Astrocyte (in vitro differentiated cells and primary cell): ENCODE measurements at regions not wholly inside any gene's neighbourhood (a gene's known extent, or its start where the extent isn't known, plus 50 kb on each side); places are given as distances from the start of the nearest gene placed in this dataset.

Experiments
- DNase-seq: peaks from one replicate; pipeline ENCODE4 v3.0.0-alpha.2; 2010; ENCODE audit warnings: low read depth
- FAIRE-seq: peaks from 2 replicates; lab custom pipeline; 2011; peaks lifted over from hg19 to GRCh38; lab: Jason Lieb, UNC
- H2AFZ ChIP-seq: 2 replicates; pipeline ENCODE4 v1.6.0; 2012; ENCODE audit warnings: low read depth, low read length, inconsistent platforms
- H3K27ac ChIP-seq: 2 replicates; pipeline ENCODE4 v1.5.1; 2011; ENCODE audit warnings: low read depth, low read length, inconsistent platforms
- H3K27me3 ChIP-seq: 2 replicates; pipeline ENCODE4 v1.6.0; 2011; ENCODE audit warnings: low read length, inconsistent platforms; ENCODE audit not compliant: insufficient read depth
- H3K36me3 ChIP-seq: 2 replicates; pipeline ENCODE4 v1.5.1; 2011; ENCODE audit warnings: low read length, inconsistent platforms; ENCODE audit not compliant: insufficient read depth
- H3K4me1 ChIP-seq: 2 replicates; pipeline ENCODE4 v1.5.1; 2011; ENCODE audit warnings: low read length, inconsistent platforms; ENCODE audit not compliant: insufficient read depth
- H3K4me2 ChIP-seq: 2 replicates; pipeline ENCODE4 v1.6.0; 2012; ENCODE audit warnings: low read length, inconsistent platforms
- H3K4me3 ChIP-seq: 2 replicates; pipeline ENCODE4 v1.5.1; 2011; ENCODE audit warnings: low read depth, mild to moderate bottlenecking, low read length, inconsistent platforms; ENCODE audit not compliant: insufficient read depth
- H3K79me2 ChIP-seq: 2 replicates; pipeline ENCODE4 v1.6.0; 2012; ENCODE audit warnings: mild to moderate bottlenecking, low read length, inconsistent platforms; ENCODE audit not compliant: insufficient read depth
- H3K9ac ChIP-seq: 2 replicates; pipeline ENCODE4 v1.6.0; 2012; ENCODE audit warnings: mild to moderate bottlenecking, low read length, inconsistent platforms
- H3K9me3 ChIP-seq: 2 replicates; pipeline ENCODE4 v1.5.1; 2012; ENCODE audit warnings: low read depth, mild to moderate bottlenecking, low read length, inconsistent platforms; ENCODE audit not compliant: insufficient read depth
- H4K20me1 ChIP-seq: 2 replicates; pipeline ENCODE4 v1.6.0; 2012; ENCODE audit warnings: low read length, inconsistent platforms; ENCODE audit not compliant: insufficient read depth
- H3K27ac Mint-ChIP-seq: one replicate; pipeline ENCODE4 v1.8.0; 2021; ENCODE audit warnings: mild to moderate bottlenecking, mixed read lengths; ENCODE audit not compliant: unreplicated experiment
- H3K27me3 Mint-ChIP-seq: one replicate; pipeline ENCODE4 v1.8.0; 2021; ENCODE audit warnings: low read depth, mixed read lengths; ENCODE audit not compliant: unreplicated experiment
- H3K36me3 Mint-ChIP-seq: one replicate; pipeline ENCODE4 v1.8.0; 2021; ENCODE audit warnings: low read depth, mixed read lengths; ENCODE audit not compliant: unreplicated experiment
- H3K4me1 Mint-ChIP-seq: one replicate; pipeline ENCODE4 v1.8.0; 2021; ENCODE audit warnings: low read depth, mixed read lengths; ENCODE audit not compliant: unreplicated experiment
- H3K4me3 Mint-ChIP-seq: one replicate; pipeline ENCODE4 v1.8.0; 2021; ENCODE audit warnings: mild to moderate bottlenecking, moderate library complexity, mixed read lengths; ENCODE audit not compliant: unreplicated experiment
- H3K9me3 Mint-ChIP-seq: one replicate; pipeline ENCODE4 v1.8.0; 2021; ENCODE audit warnings: mild to moderate bottlenecking, mixed read lengths; ENCODE audit not compliant: unreplicated experiment
- CTCF ChIP-seq: IDR thresholded peaks from 2 replicates; pipeline ENCODE4 v1.5.1; 2011; ENCODE audit warnings: low read depth, mild to moderate bottlenecking, inconsistent platforms, low read length, moderate library complexity; ENCODE audit not compliant: insufficient read depth
- EZH2 ChIP-seq: IDR thresholded peaks from 2 replicates; pipeline ENCODE4 v1.6.1; 2012; ENCODE audit warnings: mild to moderate bottlenecking, low read length, inconsistent platforms; ENCODE audit not compliant: insufficient read depth

DNA sequence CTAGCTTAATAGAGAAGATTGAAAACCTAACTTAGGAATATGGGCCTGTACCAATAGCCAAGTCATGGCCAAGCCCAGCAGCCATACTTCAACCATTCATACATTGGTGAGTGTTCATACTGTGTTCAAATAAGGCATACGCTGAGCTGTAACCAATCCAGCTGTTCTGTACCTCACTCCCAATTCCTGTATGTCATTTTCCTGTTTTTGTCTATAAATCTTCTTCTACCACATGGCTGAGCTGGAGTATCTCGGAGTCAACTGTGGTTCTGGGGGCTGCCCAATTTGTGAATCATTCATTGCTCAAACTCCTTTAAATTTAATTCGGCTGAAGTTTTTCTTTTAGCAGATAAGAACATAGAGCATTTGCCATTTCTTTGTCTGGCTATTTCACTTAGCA lies 195.3 kb upstream of the ANKRD50 start:
- H3K4me2 ChIP-seq, result no peak overlapping the region
- DNase-seq (peak; percentile 96), FAIRE-seq (no peak)
- no peaks in the 10 kb centered on the region for H3K4me1 ChIP-seq
- H3K36me3 ChIP-seq, result no peaks in the 10 kb centered on the region
- no peak overlapping the region for H3K27ac ChIP-seq
- no peaks in the 10 kb centered on the region for H3K79me2 ChIP-seq
- no peak overlapping the region for H3K4me3 ChIP-seq
- H3K27me3 ChIP-seq, result no peaks in the 10 kb centered on the region
- H2AFZ ChIP-seq, result no peak overlapping the region
- no peak overlapping the region for H3K27ac Mint-ChIP-seq
- H3K4me3 Mint-ChIP-seq, result no peak overlapping the region
- no peaks in the 10 kb centered on the region for H3K4me1 Mint-ChIP-seq
- H4K20me1 ChIP-seq, result no peaks in the 10 kb centered on the region
- TF ChIP-seq CTCF (no peak), EZH2 (no peak)
- H3K9ac ChIP-seq, result no peak overlapping the region
- peaks cover 9% of the 10 kb centered on the region for H3K9me3 Mint-ChIP-seq
- no peaks in the 10 kb centered on the region for H3K36me3 Mint-ChIP-seq
- H3K9me3 ChIP-seq, result no peaks in the 10 kb centered on the region
- H3K27me3 Mint-ChIP-seq, result no peaks in the 10 kb centered on the region

DNA sequence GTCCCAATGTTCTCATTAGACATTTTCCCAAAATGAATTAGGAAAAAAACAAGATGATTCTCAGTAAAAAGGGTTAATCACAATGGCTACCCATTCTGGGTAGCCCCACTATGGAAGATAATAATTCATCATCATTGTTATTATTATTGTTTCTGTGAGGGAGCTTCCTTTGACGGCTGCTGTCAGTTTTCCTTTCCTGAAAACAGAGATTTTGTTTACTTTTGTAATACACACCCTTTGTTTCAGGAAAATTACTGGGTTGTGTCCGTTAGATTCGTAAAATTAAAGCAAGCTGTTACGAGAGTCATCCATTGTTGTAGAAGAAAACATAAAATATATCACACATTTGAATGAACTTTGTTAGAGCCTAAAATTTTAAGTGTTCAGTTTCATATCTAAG lies 192.9 kb upstream of the ANKRD50 start:
- H3K36me3 ChIP-seq, result no peaks in the 10 kb centered on the region
- H3K4me2 ChIP-seq, result no peak overlapping the region
- no peak overlapping the region for H3K4me3 ChIP-seq
- H3K9me3 ChIP-seq, result no peaks in the 10 kb centered on the region
- H2AFZ ChIP-seq, result no peak overlapping the region
- Mint-ChIP-seq H3K27me3 (no peaks in the 10 kb centered on the region), H3K27ac (no peak overlapping the region), H3K4me1 (no peaks in the 10 kb centered on the region), H3K36me3 (no peaks in the 10 kb centered on the region), H3K9me3 (no peaks in the 10 kb centered on the region), H3K4me3 (no peak overlapping the region)
- H3K9ac ChIP-seq, result no peak overlapping the region
- H3K27ac ChIP-seq, result no peak overlapping the region
- FAIRE-seq, result no peak
- H3K79me2 ChIP-seq, result no peaks in the 10 kb centered on the region
- TF ChIP-seq EZH2, result no peak
- TF ChIP-seq CTCF, result no peak
- DNase-seq, result no peak
- no peaks in the 10 kb centered on the region for H3K27me3 ChIP-seq
- H4K20me1 ChIP-seq, result no peaks in the 10 kb centered on the region
- no peaks in the 10 kb centered on the region for H3K4me1 ChIP-seq

- FAIRE-seq, result no peak
- Histone ChIP-seq H3K36me3 (no peaks in the 10 kb centered on the region), H3K4me1 (no peaks in the 10 kb centered on the region), H3K4me3 (no peak overlapping the region), H2AFZ (no peak overlapping the region), H3K4me2 (peak overlapping the region; percentile 69), H3K9ac (no peak overlapping the region), H3K27me3 (no peaks in the 10 kb centered on the region), H3K27ac (no peak overlapping the region), H3K79me2 (no peaks in the 10 kb centered on the region), H3K9me3 (no peaks in the 10 kb centered on the region), H4K20me1 (no peaks in the 10 kb centered on the region)
- no peaks in the 10 kb centered on the region for H3K9me3 Mint-ChIP-seq
- no peaks in the 10 kb centered on the region for H3K36me3 Mint-ChIP-seq
- H3K4me1 Mint-ChIP-seq, result no peaks in the 10 kb centered on the region
- H3K27me3 Mint-ChIP-seq, result no peaks in the 10 kb centered on the region
- TF ChIP-seq EZH2, result no peak
- no peak for TF ChIP-seq CTCF
- no peak overlapping the region for H3K27ac Mint-ChIP-seq
- no peak overlapping the region for H3K4me3 Mint-ChIP-seq
- no peak for DNase-seq
Observed at GRCh38 chr4:124904723-124905388, 192.3 kb upstream of the ANKRD50 start.
